HuH-7.5 (cell line): ENCODE measurements at regions not wholly inside any gene's neighbourhood (a gene's known extent, or its start where the extent isn't known, plus 50 kb on each side); places are given as distances from the start of the nearest gene placed in this dataset.

Source experiments
- DNase-seq: peaks from one replicate; pipeline ENCODE4 v3.0.0; 2011; ENCODE audit warnings: low spot score

GRCh38 chr16:50955311-50955710 is 195.8 kb downstream of the SALL1 start:
- DNase-seq, result no peak

- no peak for DNase-seq
Observed at GRCh38 chr16:50954469-50954868, 196.6 kb downstream of the SALL1 start.

GRCh38 chr16:50953290-50953689 is 197.8 kb downstream of the SALL1 start:
- no peak for DNase-seq

GRCh38 chr16:50950955-50951354 is 200.1 kb downstream of the SALL1 start:
- no peak for DNase-seq

- DNase-seq, result no peak
Observed at GRCh38 chr16:50948268-50948930, 202.7 kb downstream of the SALL1 start.

GRCh38 chr16:50947826-50948225 is 203.2 kb downstream of the SALL1 start:
- no peak for DNase-seq

GRCh38 chr16:50946606-50947005 is 204.5 kb downstream of the SALL1 start:
- no peak for DNase-seq

GRCh38 chr16:50946098-50946497 is 204.2 kb downstream of the CYLD start:
- no peak for DNase-seq

GRCh38 chr16:50945171-50945570 is 203.3 kb downstream of the CYLD start:
- no peak for DNase-seq

GRCh38 chr16:50944436-50944835 is 202.6 kb downstream of the CYLD start:
- no peak for DNase-seq

- no peak for DNase-seq
Observed at GRCh38 chr16:50944033-50944432, 202.1 kb downstream of the CYLD start.

GRCh38 chr16:50942143-50942542 is 200.3 kb downstream of the CYLD start:
- no peak for DNase-seq

- DNase-seq, result no peak
Observed at GRCh38 chr16:50941681-50942080, 199.8 kb downstream of the CYLD start.

- DNase-seq, result no peak
Observed at GRCh38 chr16:50940275-50940854, 198.5 kb downstream of the CYLD start.

- no peak for DNase-seq
Observed at GRCh38 chr16:50939356-50939755, 197.5 kb downstream of the CYLD start.

- DNase-seq, result no peak
Observed at GRCh38 chr16:50938932-50939331, 197.0 kb downstream of the CYLD start.

- no peak for DNase-seq
Observed at GRCh38 chr16:50933262-50933661, 191.4 kb downstream of the CYLD start.

- DNase-seq, result no peak
Observed at GRCh38 chr16:50932348-50932935, 190.6 kb downstream of the CYLD start.

GRCh38 chr16:50928065-50928464 is 186.2 kb downstream of the CYLD start:
- DNase-seq, result no peak

GRCh38 chr16:50925758-50926357 is 184.0 kb downstream of the CYLD start:
- no peak for DNase-seq

- DNase-seq, result no peak
Observed at GRCh38 chr16:50924759-50925545, 183.1 kb downstream of the CYLD start.

- DNase-seq, result no peak
Observed at GRCh38 chr16:50917950-50918703, 176.2 kb downstream of the CYLD start.
